HG03354 (cell line): ENCODE measurements at regions not wholly inside any gene's neighbourhood (a gene's known extent, or its start where the extent isn't known, plus 50 kb on each side); places are given as distances from the start of the nearest gene placed in this dataset.

Experiments used
- ATAC-seq: cut with Tn5 transposase; IDR thresholded peaks from one replicate; pipeline ENCODE4 v1.9.1; 2021; ENCODE audit warnings: mild to moderate bottlenecking; ENCODE audit not compliant: unreplicated experiment, poor library complexity, severe bottlenecking

DNA sequence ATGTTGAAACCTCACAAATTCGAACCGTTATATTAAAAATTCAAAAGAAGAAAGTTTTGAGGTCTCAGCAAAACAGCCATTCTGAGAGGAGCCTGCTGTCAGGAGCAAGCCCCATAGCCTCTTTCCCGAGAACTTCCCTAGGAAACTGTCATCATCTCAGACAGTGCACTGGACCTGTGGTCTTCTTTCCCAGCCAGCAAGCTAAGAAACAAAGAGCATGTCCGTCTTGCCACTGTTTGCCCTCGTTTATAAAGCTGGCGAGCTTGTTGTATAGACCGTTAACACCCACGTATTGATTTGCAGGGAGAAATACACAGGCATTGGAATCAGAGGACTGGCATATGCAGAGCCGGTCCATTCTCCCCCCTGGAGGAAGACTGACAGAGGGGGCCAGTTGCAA, 407.0 kb downstream of the NPHP4 start:
- ATAC-seq: no peak

DNA sequence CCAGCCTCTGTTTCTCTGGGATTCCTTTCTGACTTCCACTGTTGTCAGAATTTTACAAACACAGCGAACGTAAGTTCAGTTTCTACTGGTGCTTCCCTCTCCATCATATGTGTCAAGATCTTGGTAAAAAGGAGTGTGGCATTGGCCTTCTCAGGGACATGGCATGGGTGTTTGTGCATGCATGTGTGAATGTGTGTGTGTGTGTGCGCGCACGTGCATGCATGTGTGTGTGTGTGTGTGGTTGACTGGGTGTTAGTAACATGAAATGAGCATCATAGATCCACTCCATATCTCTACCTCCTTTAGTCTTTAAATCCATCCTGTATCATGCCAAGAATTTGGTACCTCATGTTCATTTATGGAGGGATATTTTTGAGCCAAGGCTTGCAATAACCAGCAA, 411.3 kb downstream of the NPHP4 start:
- no peak for ATAC-seq

DNA sequence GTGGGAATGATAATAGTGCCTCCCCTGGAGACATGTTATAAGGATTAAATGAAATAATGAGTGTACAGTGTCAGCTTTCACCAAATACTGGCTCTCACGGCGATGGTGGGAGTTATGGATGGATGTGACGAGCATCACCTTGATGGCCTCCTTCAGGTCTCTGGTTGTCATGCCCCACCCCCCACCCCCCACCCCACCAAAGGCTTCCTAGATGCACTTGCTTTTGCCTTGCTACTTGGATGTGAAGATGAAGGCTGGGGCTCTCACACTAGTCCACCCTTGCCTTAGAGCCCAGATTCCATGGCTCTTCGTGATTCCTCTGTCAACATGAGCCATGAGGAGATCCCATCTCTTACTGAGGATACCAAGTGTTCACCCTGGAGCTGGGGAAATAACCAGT, 412.3 kb downstream of the NPHP4 start:
- no peak for ATAC-seq

DNA sequence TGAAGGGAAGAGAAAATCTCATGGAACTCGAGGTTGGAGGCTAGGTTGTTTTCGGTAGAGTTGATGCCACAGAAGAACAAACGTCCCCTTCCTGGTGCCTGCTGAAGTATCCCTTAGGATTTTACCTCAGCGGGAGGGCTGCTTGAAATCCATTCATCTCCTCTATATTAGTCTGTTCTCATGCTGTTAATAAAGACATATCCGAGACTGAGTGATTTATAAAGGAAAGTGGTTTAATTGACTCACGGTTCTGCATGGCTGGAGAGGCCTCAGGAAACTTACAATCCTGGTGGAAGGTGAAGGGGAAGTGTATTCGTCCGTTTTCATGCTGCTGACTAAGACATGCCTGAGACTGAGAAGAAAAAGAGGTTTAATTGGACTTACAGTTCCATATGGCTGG, 413.5 kb downstream of the NPHP4 start:
- ATAC-seq: no peak

DNA sequence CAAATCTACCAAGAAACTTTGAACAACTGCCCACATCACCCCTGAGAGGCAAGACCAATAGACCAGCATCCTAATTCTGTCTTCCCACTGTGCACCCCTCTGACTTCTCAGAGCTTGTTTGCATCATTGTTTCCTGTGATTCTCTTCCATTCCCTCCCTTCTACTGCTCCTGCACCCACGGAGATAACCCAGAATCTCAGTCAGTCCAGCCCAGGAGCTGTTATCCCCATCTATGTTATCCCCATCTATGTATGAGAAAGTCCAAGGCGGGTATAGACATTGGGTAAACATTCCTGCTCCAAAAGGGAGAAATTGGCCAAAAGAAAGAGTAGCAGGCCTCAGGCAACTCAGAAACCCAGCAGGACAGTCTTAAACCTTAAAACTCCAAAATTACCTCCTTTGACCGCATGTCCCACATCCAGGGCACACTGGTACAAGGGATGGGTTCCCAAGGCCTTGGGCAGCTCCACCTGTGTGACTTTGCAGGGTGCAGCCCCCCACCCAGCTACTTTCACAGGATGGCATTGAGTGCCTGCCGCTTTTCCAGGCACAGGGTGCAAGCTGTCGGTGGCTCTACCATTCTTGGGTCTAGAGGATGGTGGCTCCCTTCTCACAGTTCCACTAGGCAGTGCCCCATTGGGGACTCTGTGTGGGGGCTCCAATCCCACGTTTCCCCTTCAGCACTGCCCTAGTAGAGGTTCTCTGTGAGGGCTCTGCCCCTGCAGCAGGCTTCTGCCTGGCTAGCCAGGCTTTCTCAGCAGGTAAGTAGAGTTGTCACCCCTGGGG, 414.8 kb downstream of the NPHP4 start:
- ATAC-seq: no peak

DNA sequence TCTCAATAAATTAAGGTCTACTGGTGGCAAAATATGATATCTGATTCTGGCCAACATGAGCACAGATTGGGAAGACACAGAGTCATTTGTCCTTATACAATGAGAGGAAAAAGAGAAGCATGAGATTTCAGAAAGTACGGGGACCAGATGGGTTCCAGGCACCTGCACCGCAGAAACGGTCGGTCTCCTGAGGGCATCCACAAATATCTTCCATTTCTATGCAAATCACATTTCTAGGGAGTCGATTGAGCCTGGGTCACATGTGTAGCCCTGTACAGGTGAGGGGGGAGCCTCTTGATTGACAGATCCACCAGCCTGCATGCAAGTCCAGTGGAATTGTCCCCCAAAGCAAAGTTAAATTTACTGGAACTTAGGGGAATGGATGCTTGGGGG, 415.6 kb downstream of the NPHP4 start:
- no peak for ATAC-seq

DNA sequence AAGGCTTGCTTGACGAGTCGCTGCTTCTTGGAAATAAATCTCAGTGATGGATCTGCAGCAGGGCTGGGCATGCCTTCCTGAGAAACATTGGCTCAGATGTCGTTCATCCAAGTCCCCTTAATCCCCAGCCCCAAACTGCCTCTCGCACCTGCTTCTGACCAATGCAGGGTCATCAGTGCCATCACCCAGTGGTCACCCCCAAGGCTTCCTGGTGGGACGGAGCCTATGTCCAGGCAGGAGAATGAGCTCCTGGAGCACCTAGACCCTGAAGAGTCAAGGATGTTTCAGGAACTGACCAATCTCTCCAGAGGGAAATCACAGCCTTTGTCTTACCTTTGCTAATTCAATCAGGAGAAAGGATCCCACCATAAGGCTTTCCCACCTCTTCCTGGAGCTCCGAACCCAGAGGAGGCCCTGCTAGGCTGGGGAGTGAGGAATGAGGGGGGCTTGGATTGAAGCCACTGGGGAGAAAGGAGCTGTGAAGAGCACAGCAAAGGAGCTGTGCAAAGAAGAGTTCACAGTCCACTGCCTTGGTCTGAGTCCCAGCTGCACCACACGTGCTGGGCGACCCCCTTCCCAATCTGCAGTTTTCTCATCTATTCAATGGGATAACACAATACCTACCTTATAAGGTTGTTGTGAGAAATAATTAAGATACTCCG, 416.1 kb downstream of the NPHP4 start:
- no peak for ATAC-seq

DNA sequence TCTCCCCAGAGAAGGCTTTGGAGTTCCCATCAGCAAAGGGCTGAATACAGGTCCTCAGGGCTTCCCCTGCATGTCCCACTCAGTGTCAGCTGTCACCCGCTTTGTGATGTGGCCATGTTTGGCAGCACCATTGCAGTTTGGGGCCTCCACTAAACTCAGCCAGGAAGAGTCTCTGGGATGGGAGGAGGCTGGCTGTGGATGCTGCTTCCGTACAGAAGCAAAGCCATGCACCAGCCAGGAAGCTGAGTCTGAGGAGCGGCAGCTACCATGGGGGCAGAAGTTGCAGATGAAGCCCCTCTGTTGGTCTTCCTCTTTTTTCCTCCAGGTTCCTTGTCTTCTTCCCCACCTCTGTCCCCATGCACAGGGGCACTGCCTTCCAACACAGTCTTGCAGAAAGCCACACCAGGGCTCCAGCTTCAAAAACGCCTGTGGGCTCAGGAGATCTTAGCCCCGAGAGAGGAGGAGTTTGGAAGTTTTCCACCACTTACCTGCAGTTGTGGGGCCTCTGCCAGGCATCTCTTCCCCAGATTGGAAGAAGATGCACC, 416.8 kb downstream of the NPHP4 start:
- no peak for ATAC-seq

DNA sequence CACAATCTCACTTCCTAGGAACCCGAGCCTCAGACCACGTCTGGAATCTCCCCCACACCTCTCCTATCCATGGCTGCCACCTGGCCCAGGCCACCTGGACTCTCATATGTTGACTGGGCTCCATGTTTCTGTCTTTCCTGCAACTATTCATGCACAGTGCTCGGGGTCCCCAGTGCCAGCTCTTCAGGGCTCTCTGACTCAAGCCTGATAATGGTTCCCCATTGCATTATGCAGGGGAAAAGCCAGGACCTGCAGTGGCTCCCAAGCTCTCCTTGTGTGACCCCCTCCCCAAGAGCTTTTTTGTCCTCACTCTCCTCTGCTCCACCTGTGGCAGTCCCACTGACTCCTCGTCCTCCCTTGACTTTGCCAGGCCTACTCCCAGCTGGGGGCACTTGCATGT, 417.6 kb downstream of the NPHP4 start:
- no peak for ATAC-seq

DNA sequence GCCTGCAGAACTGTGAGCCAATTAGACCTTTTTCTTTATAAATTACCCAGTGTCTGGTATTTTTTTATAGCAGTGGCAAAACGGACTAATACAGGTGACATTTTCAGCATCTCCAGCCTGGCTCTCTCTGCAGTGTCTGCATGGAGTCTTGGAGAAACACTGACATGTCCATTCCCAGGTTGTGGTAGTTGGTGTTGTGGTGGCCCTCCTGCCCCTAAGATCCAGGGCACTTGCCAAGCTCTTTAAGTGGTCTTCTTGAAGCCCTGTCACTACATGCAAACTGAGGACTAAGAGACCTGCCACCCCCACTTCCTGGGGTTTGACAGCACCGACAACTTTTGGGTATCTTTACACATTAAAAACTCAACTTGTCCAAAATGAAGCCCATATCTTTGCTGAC, 419.4 kb downstream of the NPHP4 start:
- no peak for ATAC-seq

DNA sequence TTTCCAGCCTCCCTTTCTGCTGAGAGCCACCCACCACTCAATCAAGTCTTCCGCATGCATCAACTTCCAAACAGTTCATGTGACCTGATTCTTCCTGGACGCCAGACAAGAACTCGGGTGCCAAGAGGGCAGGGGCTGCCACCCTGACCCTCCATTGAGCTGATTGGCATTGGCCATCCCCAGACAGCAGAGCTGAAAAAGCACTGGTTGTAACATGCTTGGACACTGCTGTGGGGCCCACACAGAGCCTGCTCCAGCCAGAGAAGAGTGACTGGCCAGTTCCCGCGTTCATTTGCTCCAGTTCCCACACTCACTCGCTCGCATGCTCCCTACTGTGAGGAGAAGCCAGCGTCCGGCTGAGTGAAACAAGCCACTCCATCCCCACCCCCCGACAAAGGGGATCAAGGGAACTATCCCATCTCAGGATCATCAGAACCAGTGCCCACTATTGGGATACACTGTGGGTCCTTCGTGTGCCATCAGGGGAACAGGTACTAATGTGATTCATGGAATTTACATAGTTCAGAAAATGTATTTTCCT, 420.3 kb downstream of the NPHP4 start:
- no peak for ATAC-seq

DNA sequence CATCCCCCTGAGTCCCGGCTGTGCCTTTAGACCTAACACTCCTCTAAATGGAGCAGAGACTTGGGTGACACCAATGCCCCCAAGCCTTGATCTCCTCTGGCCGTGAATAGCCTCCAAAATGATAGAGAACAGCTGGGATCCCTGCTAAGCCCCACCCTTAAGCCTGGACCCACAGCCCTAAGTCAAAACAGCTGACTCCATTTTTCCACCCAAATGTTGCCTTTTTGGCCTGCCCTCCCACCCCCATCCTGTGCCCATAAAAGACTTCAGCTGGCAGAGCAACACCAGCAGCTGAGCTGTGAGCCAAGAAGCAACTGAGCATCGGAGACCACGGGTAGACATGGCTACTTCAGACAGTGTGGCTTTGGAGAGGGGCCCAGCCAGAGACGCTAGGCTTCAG, 420.8 kb downstream of the NPHP4 start:
- ATAC-seq: no peak

DNA sequence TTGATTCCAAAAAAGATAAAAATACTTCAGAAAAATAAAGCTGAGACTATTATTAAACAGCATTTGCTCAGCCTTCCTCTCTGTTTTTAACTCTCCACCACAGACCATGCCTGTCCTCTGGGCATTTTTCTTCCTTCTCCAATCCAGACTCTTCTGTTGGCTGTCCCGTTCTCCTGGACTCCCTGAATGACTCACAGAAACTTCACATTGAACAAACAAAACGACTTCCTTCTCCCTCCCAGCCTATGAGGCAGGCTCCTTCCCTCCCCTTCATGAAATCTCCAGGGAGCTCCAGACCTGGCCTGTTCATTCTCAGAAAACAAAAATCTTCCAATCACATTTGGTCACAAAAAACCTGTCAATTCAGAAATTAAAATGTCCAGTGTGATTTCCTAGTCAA, 421.3 kb downstream of the NPHP4 start:
- no peak for ATAC-seq

DNA sequence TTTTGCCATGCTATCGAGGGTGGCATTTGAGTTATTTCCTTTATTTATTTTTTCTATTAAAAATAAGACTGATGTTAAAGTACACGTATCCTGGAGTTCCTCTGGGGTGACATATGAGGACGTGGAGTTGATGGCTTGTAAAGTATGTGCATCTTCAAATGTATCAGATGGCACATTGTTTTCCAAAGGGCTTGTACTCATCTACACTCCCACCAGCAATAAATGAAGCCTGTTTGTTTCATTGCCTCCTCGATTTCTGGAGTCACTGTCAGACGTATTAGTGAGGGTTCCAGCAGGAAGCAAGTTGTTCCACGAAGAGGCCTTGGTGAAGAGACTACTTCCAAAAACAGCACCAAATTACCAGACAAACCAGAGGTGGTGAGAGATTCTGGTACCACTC, 423.9 kb downstream of the NPHP4 start:
- ATAC-seq: no peak

DNA sequence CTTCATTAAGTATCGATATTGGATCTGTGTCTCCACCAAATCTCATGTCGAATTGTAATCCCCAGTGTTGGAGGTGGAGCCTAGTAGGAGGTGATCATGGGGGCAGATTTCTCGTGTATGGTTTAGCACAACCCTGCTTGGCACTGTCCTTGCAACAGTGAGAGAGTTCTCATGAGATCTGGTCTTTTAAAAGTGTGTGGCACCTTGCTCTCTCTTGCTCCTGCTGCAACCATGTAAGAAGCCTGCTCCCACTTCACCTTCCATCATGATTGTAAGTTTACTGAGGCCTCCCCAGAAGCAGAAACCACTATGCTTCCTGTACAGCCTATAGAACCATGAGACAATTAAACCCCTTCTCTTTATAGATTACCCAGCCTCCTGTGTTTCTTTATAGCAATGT, 424.4 kb downstream of the NPHP4 start:
- no peak for ATAC-seq

DNA sequence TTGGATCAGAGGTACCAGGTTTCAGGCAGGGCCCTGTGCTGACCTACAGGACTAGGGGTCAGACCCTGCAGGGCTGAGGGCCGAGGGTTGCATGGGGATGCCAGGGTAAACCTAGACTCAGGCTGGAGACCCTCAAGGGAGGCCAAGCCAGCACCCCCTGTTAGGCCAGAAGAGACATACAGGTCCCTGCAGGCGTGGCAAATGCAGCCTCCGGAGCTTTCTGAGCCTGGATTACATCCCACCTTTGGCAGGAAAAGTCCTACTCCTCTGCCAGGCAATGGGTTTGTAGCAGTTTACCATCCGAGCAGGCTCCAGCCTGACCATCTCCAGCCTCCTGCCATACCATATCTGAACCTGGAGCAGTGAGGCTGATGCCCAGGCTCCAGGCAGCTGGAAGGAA, 425.3 kb downstream of the NPHP4 start:
- no peak for ATAC-seq

DNA sequence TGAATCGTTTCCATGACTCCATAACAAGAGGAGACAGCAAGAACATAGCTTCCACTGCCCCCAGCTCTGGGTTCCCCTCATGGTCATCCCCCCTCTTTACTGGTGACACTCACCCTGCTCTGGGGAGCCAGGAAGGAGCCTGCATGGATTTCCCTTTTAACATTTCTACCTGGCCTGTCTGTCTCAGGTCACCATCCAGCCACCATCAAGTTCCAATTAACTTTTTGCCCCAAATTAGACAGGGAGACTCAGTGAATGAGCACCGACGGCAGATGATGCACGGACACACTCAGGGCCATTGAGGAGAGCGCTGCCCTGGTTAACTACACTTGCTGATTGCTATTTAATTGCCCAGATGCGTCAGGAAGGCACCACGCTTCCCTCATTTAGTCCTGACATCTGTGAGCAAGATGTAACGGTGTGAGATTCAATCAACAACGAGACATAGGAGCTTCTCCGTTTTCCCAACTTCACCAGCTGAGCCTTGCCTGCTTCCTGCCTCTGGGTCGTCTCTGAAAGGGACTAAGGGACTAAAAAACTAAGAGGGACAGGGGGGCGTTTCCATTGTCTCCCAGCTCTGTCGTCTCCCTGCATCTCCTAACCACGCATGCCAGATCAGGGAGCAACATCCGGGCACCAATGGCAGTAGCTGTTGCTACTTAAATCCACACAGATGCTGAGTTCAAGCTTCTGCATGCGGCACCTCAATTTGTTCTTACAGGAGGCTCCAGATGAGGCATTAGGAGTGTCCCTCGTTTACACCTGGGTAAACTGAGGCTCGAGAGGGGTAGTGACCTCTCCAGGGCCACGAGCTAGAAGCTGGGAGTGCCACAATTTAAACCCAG, 426.7 kb downstream of the NPHP4 start:
- no peak for ATAC-seq

DNA sequence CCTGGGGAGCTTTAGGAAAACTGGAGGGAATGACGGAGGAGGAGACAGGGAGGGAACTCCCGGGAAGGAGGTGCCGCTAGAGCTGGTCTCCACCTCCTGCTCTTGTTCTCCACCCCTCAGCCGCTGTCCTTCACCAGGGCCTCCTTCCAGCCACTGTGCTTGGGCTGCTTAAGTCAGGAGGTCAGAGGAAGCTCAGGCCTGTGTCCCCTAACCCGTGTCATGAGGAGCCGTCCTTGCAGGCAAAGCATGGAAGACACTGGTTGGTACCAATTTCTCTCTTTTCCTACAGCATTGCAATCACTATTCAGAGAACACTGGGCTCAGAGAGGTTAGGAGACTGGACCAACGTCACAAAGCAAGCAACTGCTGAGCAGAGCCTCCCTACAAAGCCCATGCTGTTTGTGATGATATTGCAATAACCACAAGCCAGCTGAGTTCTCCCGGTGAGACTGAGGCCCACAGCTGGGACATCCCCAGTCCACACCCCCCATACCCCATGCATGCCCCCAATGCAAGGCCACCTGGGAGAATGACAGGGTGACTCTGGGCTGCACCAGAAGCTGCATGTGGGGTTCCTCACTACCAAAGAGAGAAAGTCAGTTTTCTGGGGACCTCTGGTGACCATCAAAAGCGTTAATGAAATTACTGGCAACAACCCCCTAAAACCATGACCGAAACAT, 427.5 kb downstream of the NPHP4 start:
- ATAC-seq: no peak

DNA sequence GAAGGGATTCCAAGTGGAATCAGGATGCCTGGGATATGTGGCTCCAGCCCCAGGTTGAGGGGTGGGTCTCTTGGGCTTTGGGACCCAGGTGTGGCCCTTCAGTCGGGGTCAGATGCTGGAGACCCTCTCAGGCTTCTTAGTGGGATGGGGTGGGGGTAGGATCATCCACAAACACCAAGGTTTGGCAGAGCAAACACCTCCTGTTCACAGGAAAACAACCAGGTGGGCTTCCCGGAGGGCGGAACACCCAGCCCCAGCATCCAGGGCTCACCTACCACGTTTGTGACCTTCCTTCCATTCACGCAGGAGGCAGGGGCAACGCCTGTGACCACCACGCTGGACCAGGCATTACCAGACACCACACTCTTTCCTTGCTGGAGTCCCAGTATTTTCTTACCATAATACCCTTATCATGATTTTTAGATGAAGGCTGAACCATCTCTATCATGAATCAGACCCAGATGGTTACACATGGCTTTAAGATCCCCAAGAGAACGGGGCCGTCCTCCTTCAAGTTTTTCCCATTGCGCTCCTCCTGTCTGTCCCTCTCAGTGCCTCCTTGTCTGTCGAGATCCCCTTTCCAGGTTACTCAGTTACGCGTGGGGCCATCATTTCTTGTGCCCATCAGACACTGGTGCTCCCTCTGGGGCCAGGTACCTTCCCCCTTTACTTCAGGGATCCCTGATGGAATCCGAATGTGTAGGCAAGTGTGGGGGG, 428.2 kb downstream of the NPHP4 start:
- no peak for ATAC-seq
